ENCODE measurements at regions not wholly inside any gene's neighbourhood (a gene's known extent, or its start where the extent isn't known, plus 50 kb on each side); places are given as distances from the start of the nearest gene placed in this dataset.
"Not testable (repeated sequence)": the region's sequence is repeated elsewhere in the genome, so short reads cannot be mapped to it uniquely, and the experiment has no call there.

GRCh38 chr13:44887515-44887914 is 101.8 kb downstream of the NUFIP1 start:
- DNase-seq, result no peak

DNA sequence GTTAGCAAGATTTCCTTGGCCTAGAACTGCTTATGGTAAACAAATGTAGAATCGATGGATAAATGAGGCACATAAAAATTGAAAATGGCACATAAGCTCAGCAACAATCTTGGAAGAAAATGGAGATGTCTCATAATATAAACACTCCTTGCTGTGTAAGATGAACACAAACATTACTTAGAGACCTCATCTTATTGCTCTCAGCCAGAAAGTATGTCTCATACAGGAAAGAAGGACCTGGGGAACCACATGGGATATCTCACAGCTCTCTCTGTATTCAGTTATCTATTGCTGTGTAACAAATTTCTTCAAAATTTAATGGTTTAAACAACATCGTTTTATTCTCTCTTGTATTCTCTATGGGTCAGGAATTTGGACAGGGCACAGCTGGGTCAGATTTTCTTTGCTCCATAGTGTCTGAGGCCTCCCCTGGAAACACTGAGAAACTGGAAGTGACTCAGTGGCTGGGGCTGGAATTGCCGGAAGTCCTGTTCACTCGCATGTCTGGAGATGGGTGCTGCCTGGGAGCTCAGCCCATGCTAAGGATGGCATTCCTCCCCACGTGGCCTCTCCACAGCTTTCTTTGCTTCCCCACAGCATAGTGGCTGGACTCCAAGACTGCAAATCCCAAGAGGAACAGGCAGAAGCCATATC is 105.1 kb downstream of the NUFIP1 start:
- DNase-seq, result no peak

- peak; percentile 58 for DNase-seq
Measured at GRCh38 chr13:44879452-44880058, 109.7 kb downstream of the NUFIP1 start.

GRCh38 chr13:44876782-44877324 is 112.4 kb downstream of the NUFIP1 start:
- no peak for DNase-seq

DNA sequence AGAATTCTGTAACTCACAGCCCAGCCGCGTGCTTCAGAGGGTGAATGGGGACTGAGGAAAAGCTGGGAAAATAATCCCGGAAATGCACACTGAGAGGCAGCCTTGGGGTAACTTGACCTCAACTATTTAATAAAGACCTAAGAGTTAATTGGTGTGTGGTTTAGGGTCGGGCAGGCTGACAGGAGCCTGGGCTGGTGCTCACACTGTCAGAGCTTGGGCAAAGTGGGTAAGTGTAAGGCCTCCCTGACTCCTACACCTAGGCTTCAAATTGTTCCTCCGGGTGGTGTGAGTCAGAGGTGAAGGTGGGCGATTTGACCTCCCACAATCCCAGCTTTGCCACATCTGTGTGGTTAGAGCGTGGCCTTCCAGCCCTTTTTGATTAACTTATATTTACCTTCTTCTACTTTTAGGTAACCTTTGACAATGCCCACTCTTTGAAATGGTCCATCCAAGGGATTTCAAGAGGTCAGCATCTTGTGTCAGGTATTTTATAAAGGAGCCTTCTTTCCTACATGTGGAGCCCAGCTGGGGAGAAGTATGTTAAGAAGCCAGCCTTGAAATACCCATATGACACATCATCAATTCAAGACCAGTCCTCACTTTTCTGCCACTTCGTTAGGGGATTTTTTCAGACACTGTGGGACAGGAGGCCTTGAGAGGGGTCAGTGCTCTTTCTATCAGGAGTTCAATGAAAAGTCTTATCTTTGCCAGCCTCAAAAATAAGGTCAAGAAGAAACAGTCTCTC is 114.2 kb downstream of the NUFIP1 start:
- DNase-seq, result no peak

- no peak for DNase-seq
Measured at GRCh38 chr13:44874176-44874575, 115.1 kb downstream of the NUFIP1 start.

GRCh38 chr13:44873461-44873860 is 115.8 kb downstream of the NUFIP1 start:
- DNase-seq, result no peak

DNA sequence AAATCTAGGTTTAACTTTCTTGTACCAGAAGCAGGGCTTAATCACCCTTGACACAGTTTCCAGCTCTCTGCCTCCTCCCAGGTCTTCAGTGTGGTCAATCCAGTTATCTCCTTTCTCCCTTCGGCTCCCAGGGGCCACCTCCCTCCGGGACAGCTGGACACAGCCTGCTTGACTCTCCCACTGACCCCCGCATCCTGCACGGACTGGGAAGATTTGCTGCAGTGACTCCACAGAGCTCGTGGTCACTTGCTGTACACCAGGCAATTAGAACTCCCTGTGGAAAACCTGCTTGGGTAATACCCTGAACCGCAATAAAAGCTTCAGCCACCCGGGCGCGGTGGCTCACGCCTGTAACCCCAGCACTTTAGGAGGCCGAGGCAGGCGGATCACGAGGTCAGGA is 116.5 kb downstream of the NUFIP1 start:
- DNase-seq, result no peak

GRCh38 chr13:44870456-44870929 is 118.8 kb downstream of the NUFIP1 start:
- DNase-seq, result no peak

DNA sequence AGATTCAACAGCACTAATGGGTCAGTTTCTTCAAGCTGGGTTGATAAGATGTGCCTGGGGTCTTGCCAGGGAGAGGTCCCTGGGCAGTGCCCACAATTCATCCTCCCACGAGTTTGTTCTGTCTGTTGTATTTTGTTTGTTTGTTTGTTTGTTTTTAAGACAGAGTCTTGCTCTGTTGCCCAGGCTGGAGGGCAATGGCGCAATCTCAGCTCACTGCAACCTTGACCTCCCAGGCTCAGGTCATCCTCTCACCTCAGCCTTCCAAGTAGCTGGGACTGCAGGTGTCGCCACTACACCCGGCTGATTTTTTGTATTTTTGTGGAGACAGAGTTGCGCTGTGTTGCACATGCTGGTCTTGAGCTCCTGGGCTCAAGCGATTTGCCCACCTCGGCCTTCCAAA is 120.1 kb downstream of the NUFIP1 start:
- DNase-seq, result no peak

DNA sequence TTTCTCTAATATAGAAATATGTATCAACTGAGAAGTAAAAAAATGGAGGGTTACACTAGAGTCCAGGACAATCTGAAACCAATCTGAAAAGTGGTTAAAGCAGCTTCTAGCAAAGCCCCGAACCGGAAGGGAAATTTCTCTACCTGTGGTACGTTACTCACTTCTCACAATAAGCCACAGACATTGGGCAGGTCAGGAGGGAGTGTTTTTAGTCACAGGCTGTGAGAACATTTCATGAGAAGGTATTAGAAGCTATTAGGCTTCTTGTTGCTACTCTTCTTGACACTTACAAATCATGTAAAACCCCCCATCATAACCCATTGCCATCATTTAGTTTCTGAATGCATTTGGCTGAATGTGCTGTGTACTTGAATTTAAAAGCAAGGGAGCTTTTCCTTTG is 120.9 kb downstream of the NUFIP1 start:
- DNase-seq, result no peak

DNA sequence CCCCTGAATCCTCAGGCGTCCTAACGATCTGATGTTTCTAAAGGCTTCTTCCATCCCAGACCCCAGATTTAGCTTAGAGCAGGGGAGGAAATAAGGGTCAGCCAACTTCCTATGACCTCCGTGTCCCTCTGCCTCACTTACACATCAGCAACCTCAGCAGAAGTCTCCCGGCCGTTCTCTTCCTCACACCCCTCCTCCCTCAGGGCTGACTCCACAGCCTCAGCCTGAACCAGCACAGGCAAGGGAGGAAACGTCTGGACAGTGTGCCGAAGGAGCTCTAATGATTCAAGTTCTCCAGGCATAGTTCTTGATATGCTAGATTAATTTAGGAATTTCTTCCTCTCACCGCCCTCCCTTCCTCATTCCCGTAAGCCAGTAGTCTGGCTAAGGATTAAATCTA is 121.4 kb downstream of the NUFIP1 start:
- no peak for DNase-seq

- DNase-seq, result no peak
Measured at GRCh38 chr13:44866411-44866911, 122.8 kb downstream of the NUFIP1 start.

- DNase-seq, result no peak
Measured at GRCh38 chr13:44865722-44866410, 123.4 kb downstream of the NUFIP1 start.

DNA sequence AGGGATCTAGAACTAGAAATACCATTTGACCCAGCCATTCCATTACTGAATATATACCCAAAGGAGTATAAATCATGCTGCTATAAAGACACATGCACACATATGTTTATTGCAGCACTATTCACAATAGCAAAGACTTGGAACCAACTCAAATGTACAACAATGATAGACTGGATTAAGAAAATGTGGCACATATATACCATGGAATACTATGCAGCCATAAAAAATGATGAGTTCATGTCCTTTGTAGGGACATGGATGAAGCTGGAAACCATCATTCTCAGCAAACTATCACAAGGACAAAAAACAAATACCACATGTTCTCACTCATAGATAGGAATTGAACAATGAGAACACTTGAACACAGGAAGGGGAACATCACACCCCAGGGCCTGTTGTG is 125.6 kb downstream of the NUFIP1 start:
- not testable (repeated sequence) for DNase-seq

DNA sequence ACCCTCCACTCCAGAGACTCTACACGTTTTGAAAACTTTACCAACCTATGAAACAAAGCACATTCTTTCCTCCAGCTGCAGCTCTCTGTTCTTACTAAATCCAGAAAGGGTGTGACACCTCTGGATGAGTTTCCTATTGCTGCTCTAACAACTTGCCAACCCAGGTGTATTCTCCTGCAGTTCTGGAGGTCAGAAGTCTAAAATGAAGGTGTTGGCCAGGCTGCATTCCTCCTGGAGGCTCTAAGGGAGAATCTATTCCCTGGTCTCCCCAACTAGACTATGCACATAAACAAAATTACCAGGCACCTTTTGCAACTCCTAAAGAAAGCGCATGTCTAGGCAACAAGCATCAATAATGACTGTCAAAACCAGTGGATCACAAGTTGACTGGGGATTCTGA is 128.8 kb downstream of the NUFIP1 start:
- DNase-seq, result no peak

GRCh38 chr13:44857736-44858135 is 131.5 kb downstream of the NUFIP1 start:
- no peak for DNase-seq

- DNase-seq, result no peak
Measured at GRCh38 chr13:44857061-44857460, 132.2 kb downstream of the NUFIP1 start.

- DNase-seq, result no peak
Measured at GRCh38 chr13:44855860-44856259, 133.4 kb downstream of the NUFIP1 start.

DNA sequence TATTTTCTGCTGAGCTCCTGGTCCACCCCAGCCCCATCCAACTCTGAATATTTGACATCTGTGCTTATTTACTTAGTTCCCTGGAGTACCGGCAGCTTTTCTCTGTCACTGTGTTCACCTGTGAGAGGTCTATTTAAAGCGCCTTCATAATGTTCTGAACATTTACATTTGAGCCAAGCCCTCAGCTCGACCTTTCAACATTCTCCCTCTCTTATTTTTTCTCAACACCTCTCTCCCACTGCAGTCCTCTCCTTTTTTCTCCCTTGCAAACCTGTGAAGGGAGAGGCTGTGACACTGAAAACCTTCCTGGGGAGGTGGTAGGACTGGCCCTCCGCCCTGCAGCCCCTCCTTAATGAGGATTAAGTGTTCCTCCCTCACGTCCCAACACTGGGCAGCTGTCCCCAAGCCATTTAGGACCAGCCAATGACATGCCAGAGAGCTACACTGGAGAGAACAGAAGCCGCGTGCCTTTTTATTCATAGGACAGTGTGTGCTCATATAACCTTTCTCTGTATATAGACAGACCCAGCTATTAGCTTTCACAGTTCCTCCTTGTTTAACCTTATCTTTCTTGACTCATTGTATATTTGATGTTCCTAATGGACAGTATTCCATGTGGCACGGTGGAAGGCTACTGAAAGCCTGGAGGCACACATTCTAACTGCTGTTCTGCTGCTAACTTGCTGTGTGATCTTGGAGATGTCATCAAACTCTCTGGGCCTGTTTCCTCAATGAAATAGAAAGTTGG is 134.8 kb downstream of the NUFIP1 start:
- no peak for DNase-seq

GRCh38 chr13:44853641-44854040 is 135.6 kb downstream of the NUFIP1 start:
- no peak for DNase-seq
